GM23338 (cell line): ENCODE measurements at regions not wholly inside any gene's neighbourhood (a gene's known extent, or its start where the extent isn't known, plus 50 kb on each side); places are given as distances from the start of the nearest gene placed in this dataset.
"Not testable (repeated sequence)": the region's sequence is repeated elsewhere in the genome, so short reads cannot be mapped to it uniquely, and the experiment has no call there.

Source experiments
- ATAC-seq: fragments of 200-7000 bp; cut with Tn5 transposase; 3 replicates; pipeline ENCODE4 v1.9.1; 2020
- DNase-seq: peaks from one replicate; pipeline ENCODE4 v3.0.0-alpha.2; 2015; ENCODE audit warnings: low spot score
- H2AFZ ChIP-seq: fragments of 200-600 bp; sonication (generic); 2 replicates; pipeline ENCODE4 v1.8.0; 2016; ENCODE audit warnings: antibody characterized with exemption, mild to moderate bottlenecking, moderate library complexity
- H3F3A ChIP-seq: fragments of 200-600 bp; sonication (generic); replicated peaks from 2 replicates; pipeline ENCODE4 v1.8.0; 2017; ENCODE audit warnings: antibody characterized with exemption, mixed run types, low read depth
- H3K27ac ChIP-seq: fragments of 200-600 bp; sonication (generic); 2 replicates; pipeline ENCODE4 v1.6.1; 2016; ENCODE audit warnings: low read depth
- H3K27me3 ChIP-seq: fragments of 200-600 bp; sonication (generic); 2 replicates; pipeline ENCODE4 v1.8.0; 2016; ENCODE audit warnings: mild to moderate bottlenecking, mixed run types, moderate library complexity; ENCODE audit not compliant: insufficient read depth
- H3K36me3 ChIP-seq: fragments of 200-600 bp; sonication (generic); 2 replicates; pipeline ENCODE4 v1.8.0; 2016; ENCODE audit warnings: mild to moderate bottlenecking; ENCODE audit not compliant: insufficient read depth
- H3K4me1 ChIP-seq: fragments of 200-600 bp; sonication (generic); 2 replicates; pipeline ENCODE4 v1.8.0; 2016; ENCODE audit warnings: mild to moderate bottlenecking, moderate library complexity; ENCODE audit not compliant: insufficient read depth
- H3K4me2 ChIP-seq: fragments of 200-600 bp; sonication (generic); 2 replicates; pipeline ENCODE4 v1.7.1; 2017; ENCODE audit warnings: mixed run types
- H3K4me3 ChIP-seq: fragments of 200-600 bp; sonication (generic); 2 replicates; pipeline ENCODE4 v1.6.1; 2016; ENCODE audit warnings: mixed run types
- H3K79me2 ChIP-seq: fragments of 200-600 bp; sonication (generic); replicated peaks from 2 replicates; pipeline ENCODE4 v1.8.0; 2017; ENCODE audit warnings: mild to moderate bottlenecking; ENCODE audit not compliant: insufficient read depth
- H3K9me2 ChIP-seq: fragments of 200-600 bp; sonication (generic); 2 replicates; pipeline ENCODE4 v1.8.0; 2017; ENCODE audit not compliant: insufficient read depth
- H4K20me1 ChIP-seq: fragments of 200-600 bp; sonication (generic); replicated peaks from 2 replicates; pipeline ENCODE4 v1.8.0; 2017; ENCODE audit warnings: mild to moderate bottlenecking; ENCODE audit not compliant: insufficient read depth
- H3K27ac Mint-ChIP-seq: 2 replicates; pipeline ENCODE4 v1.8.0; 2020; ENCODE audit warnings: inconsistent platforms, mild to moderate bottlenecking, moderate library complexity, mixed read lengths
- H3K27me3 Mint-ChIP-seq: 3 replicates; pipeline ENCODE4 v1.8.0; 2022; ENCODE audit warnings: low read depth, mild to moderate bottlenecking, moderate library complexity, mixed read lengths, inconsistent platforms; ENCODE audit not compliant: insufficient read depth, poor library complexity
- H3K36me3 Mint-ChIP-seq: 3 replicates; pipeline ENCODE4 v1.8.0; 2021; ENCODE audit warnings: low read depth, mild to moderate bottlenecking, inconsistent platforms, moderate library complexity, mixed read lengths
- H3K4me1 Mint-ChIP-seq: 3 replicates; pipeline ENCODE4 v1.8.0; 2020; ENCODE audit warnings: mild to moderate bottlenecking, inconsistent platforms, mixed read lengths
- H3K4me3 Mint-ChIP-seq: 3 replicates; pipeline ENCODE4 v1.8.0; 2021; ENCODE audit warnings: moderate library complexity, mild to moderate bottlenecking, inconsistent platforms, mixed read lengths
- H3K9me3 Mint-ChIP-seq: 3 replicates; pipeline ENCODE4 v1.8.0; 2020; ENCODE audit warnings: moderate library complexity, mild to moderate bottlenecking, inconsistent platforms, mixed read lengths
- CREB1 ChIP-seq: fragments of 250-450 bp; sonication (Bioruptor Pico); IDR thresholded peaks from 2 replicates; pipeline ENCODE4 v1.5.0; 2020; ENCODE audit warnings: low read depth, mild to moderate bottlenecking, moderate library complexity
- CTCF ChIP-seq, 2 experiments: fragments of 200-600 bp in 1 of 2; sonication (generic) in 1 of 2; conservative IDR thresholded peaks; 2 replicates each; pipeline versions ENCODE4 v1.5.1 to v1.6.1; 2016 to 2017; ENCODE audit warnings: antibody characterized with exemption in 2 of 2, low read depth in 2 of 2, mild to moderate bottlenecking in 2 of 2, moderate library complexity in 1 of 2
- EZH2 ChIP-seq: fragments of 200-600 bp; sonication (generic); IDR thresholded peaks from one replicate; pipeline ENCODE4 v1.8.0; 2017; ENCODE audit warnings: antibody characterized with exemption, mild to moderate bottlenecking, low read depth; ENCODE audit not compliant: unreplicated experiment
- EZH2phosphoT487 ChIP-seq: fragments of 200-600 bp; sonication (generic); IDR thresholded peaks from one replicate; pipeline ENCODE4 v1.8.1; 2018; ENCODE audit warnings: antibody characterized with exemption; ENCODE audit not compliant: unreplicated experiment
- JUNB ChIP-seq: IDR thresholded peaks from one replicate; pipeline ENCODE4 v1.6.1; 2016; ENCODE audit warnings: antibody characterized with exemption; ENCODE audit not compliant: unreplicated experiment
- POLR2AphosphoS5 ChIP-seq: IDR thresholded peaks from 2 replicates; pipeline ENCODE4 v1.6.1; 2016; ENCODE audit warnings: antibody characterized with exemption, low read depth
- REST ChIP-seq: IDR thresholded peaks from one replicate; pipeline ENCODE4 v1.6.1; 2018; ENCODE audit warnings: antibody characterized with exemption; ENCODE audit not compliant: unreplicated experiment
- STAT1 ChIP-seq: IDR thresholded peaks from one replicate; pipeline ENCODE4 v1.6.1; 2016; ENCODE audit warnings: antibody characterized with exemption; ENCODE audit not compliant: unreplicated experiment
- ZNF114 ChIP-seq: fragments of 250-450 bp; sonication (Bioruptor Pico); IDR thresholded peaks from 2 replicates; pipeline ENCODE4 v1.5.0; 2020; ENCODE audit warnings: mild to moderate bottlenecking, moderate library complexity
- ZNF331 ChIP-seq: fragments of 250-450 bp; sonication (Bioruptor Pico); IDR thresholded peaks from 2 replicates; pipeline ENCODE4 v1.5.0; 2020; ENCODE audit warnings: low read depth, mild to moderate bottlenecking, moderate library complexity
- ZNF462 ChIP-seq: fragments of 250-450 bp; sonication (Bioruptor Pico); IDR thresholded peaks from 2 replicates; pipeline ENCODE4 v1.5.0; 2020; ENCODE audit warnings: mild to moderate bottlenecking, moderate library complexity

- not testable (repeated sequence) for H3F3A ChIP-seq, ATAC-seq, H3K27me3 Mint-ChIP-seq, H3K4me3 ChIP-seq, H3K27ac ChIP-seq, H3K4me3 Mint-ChIP-seq, DNase-seq, H4K20me1 ChIP-seq, H3K4me2 ChIP-seq, H3K27ac Mint-ChIP-seq, H3K36me3 ChIP-seq, H3K27me3 ChIP-seq, H3K79me2 ChIP-seq, H3K4me1 Mint-ChIP-seq, H3K4me1 ChIP-seq, H3K9me2 ChIP-seq, H2AFZ ChIP-seq
- peaks cover 33% of the 10 kb centered on the region for H3K9me3 Mint-ChIP-seq
- peaks cover 23% of the 10 kb centered on the region; the same call in 2 of the 3 replicates for H3K36me3 Mint-ChIP-seq
Measured at GRCh38 chr12:89150789-89151188, 201.5 kb downstream of the DUSP6 start.

GRCh38 chr12:89140602-89141238 lies 211.6 kb downstream of the DUSP6 start:
- H3K4me1 ChIP-seq: no peaks in the 10 kb centered on the region
- H3K4me3 ChIP-seq: no peak overlapping the region
- H3K79me2 ChIP-seq: no peaks in the 10 kb centered on the region
- Mint-ChIP-seq H3K27me3 (no peaks in the 10 kb centered on the region), H3K4me1 (peaks cover 4% of the 10 kb centered on the region), H3K9me3 (no peaks in the 10 kb centered on the region), H3K4me3 (no peak overlapping the region), H3K36me3 (no peaks in the 10 kb centered on the region), H3K27ac (no peak overlapping the region)
- H3K27ac ChIP-seq: no peak overlapping the region
- H3K36me3 ChIP-seq: no peaks in the 10 kb centered on the region
- no peaks in the 10 kb centered on the region for H3K27me3 ChIP-seq
- H3K4me2 ChIP-seq: no peak overlapping the region
- ATAC-seq (no peak), DNase-seq (no peak)
- H4K20me1 ChIP-seq: no peaks in the 10 kb centered on the region
- no peaks in the 10 kb centered on the region for H3K9me2 ChIP-seq
- H3F3A ChIP-seq: no peaks in the 10 kb centered on the region
- no peak overlapping the region for H2AFZ ChIP-seq
- TF ChIP-seq REST (no peak), ZNF462 (no peak), EZH2 (no peak), CTCF (conservative IDR thresholded peaks at IDR 0.05; ENCODE audit: low read depth in 2 of 2) (no peak), STAT1 (no peak), CREB1 (CRISPR knock-in tag) (no peak), JUNB (no peak), POLR2AphosphoS5 (no peak), ZNF114 (CRISPR knock-in tag) (no peak), ZNF331 (CRISPR knock-in tag) (no peak), EZH2phosphoT487 (no peak)
